Kidney glomerular epithelial cell (primary cell): ENCODE measurements at regions not wholly inside any gene's neighbourhood (a gene's known extent, or its start where the extent isn't known, plus 50 kb on each side); places are given as distances from the start of the nearest gene placed in this dataset.
A peak's percentile ranks its signal among the peaks of the same experiment; 100 is the strongest.
"Not testable (repeated sequence)": the region's sequence is repeated elsewhere in the genome, so short reads cannot be mapped to it uniquely, and the experiment has no call there.

ENCODE experiments used
- DNase-seq: peaks from one replicate; lab custom pipeline; 2025; lab: John Stamatoyannopoulos, UW

GRCh38 chr11:87871056-87871455, 304.2 kb downstream of the RAB38 start:
- no peak for DNase-seq

GRCh38 chr11:87870086-87870485, 305.2 kb downstream of the RAB38 start:
- no peak for DNase-seq

- DNase-seq, result no peak
These were observed 308.3 kb downstream of the RAB38 start for GRCh38 chr11:87866951-87867350.

GRCh38 chr11:87861030-87861429, 314.2 kb downstream of the RAB38 start:
- no peak for DNase-seq

GRCh38 chr11:87859636-87860035, 315.6 kb downstream of the RAB38 start:
- no peak for DNase-seq

- no peak for DNase-seq
These were observed 323.4 kb downstream of the RAB38 start for GRCh38 chr11:87851827-87852226.

- peak; percentile 24 for DNase-seq
These were observed 324.0 kb downstream of the RAB38 start for GRCh38 chr11:87851234-87851633.

GRCh38 chr11:87849216-87849615, 326.0 kb downstream of the RAB38 start:
- DNase-seq, result no peak

- peak; percentile 38 for DNase-seq
These were observed 334.5 kb downstream of the RAB38 start for GRCh38 chr11:87840786-87841185.

GRCh38 chr11:87832211-87832610, 343.0 kb downstream of the RAB38 start:
- DNase-seq, result no peak

GRCh38 chr11:87820011-87820410, 355.2 kb downstream of the RAB38 start:
- no peak for DNase-seq

GRCh38 chr11:87819151-87819550, 356.1 kb downstream of the RAB38 start:
- no peak for DNase-seq

GRCh38 chr11:87812571-87813365, 362.5 kb downstream of the RAB38 start:
- no peak for DNase-seq

- no peak for DNase-seq
These were observed 364.8 kb downstream of the RAB38 start for GRCh38 chr11:87810486-87810885.

- no peak for DNase-seq
These were observed 366.0 kb downstream of the RAB38 start for GRCh38 chr11:87809256-87809655.

- DNase-seq, result no peak
These were observed 371.1 kb downstream of the RAB38 start for GRCh38 chr11:87804176-87804575.

- DNase-seq, result no peak
These were observed 371.5 kb downstream of the RAB38 start for GRCh38 chr11:87803748-87804147.

- not testable (repeated sequence) for DNase-seq
These were observed 390.4 kb downstream of the RAB38 start for GRCh38 chr11:87784862-87785261.

- DNase-seq, result no peak
These were observed 395.2 kb downstream of the RAB38 start for GRCh38 chr11:87780068-87780413.

GRCh38 chr11:87779276-87780067, 395.8 kb downstream of the RAB38 start:
- no peak for DNase-seq

- no peak for DNase-seq
These were observed 396.9 kb downstream of the RAB38 start for GRCh38 chr11:87778357-87778756.

GRCh38 chr11:87775036-87775435, 400.2 kb downstream of the RAB38 start:
- DNase-seq, result no peak

GRCh38 chr11:87769661-87770060, 405.6 kb downstream of the RAB38 start:
- DNase-seq, result no peak
